Hematopoietic multipotent progenitor cell (in vitro differentiated cells): ENCODE measurements at regions not wholly inside any gene's neighbourhood (a gene's known extent, or its start where the extent isn't known, plus 50 kb on each side); places are given as distances from the start of the nearest gene placed in this dataset.

Experiments used
- DNase-seq, 3 donors: peaks; one replicate each; pipeline ENCODE4 v3.0.0-alpha.2; 2011 to 2015; ENCODE audit warnings: low read depth in 2 of 3, low spot score in 2 of 3

GRCh38 chr2:16466821-16467151 lies 198.8 kb downstream of the CYRIA start:
- DNase-seq, result no peak

DNA sequence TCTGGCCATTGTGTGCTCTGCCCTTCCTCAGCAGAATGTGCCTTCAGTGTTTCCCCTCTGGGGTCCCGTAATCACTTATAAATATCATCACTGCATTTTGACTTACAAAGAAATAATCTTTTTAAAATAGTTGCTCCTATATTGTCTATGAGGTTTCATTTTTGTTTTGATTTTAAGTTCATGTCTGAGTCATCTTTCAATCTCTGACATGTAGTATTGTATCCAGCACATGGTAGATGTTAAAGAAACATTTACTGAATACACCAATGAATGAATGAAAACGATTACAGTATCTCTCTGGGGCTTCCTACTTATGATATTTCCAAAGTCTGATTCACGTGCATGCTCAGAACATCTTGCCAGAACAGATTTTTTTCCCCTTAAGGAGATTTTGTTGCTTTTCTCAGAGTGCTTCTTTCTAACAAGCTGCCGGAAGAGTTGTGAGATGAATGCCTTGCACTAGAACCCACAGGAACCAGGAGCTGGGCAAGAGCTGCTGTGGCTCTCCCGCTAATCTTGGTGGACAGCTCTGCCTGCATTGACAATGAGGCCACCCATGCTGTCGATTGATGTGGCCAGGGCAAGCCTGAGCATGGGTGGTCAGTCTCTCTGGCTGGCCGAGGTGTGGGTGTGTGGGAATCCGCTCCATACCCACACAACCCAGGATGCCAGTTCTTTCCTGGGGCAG lies 199.4 kb downstream of the CYRIA start:
- DNase-seq, result no peak

GRCh38 chr2:16464641-16465040 lies 201.0 kb downstream of the CYRIA start:
- no peak for DNase-seq

DNA sequence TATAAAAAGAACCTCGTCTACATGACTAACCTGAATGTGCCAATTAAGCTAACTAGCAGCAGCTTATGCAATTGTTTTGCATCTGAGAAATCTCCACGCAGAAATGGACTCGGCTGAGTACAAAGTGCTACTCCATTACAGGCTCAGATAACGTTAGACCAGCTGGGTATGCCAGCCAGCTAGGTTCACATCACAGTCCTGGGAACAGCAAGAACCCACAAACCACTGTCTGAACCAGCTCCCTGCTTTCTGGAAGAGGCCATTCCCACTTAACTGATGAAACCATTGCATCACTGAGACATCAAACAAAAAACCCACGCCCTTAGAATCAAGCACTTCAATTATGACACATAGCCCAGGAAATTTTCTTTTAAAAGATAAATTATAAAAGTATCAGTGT lies 202.7 kb downstream of the CYRIA start:
- DNase-seq, result no peak

- no peak for DNase-seq
Measured at GRCh38 chr2:16461672-16462071, 204.0 kb downstream of the CYRIA start.

DNA sequence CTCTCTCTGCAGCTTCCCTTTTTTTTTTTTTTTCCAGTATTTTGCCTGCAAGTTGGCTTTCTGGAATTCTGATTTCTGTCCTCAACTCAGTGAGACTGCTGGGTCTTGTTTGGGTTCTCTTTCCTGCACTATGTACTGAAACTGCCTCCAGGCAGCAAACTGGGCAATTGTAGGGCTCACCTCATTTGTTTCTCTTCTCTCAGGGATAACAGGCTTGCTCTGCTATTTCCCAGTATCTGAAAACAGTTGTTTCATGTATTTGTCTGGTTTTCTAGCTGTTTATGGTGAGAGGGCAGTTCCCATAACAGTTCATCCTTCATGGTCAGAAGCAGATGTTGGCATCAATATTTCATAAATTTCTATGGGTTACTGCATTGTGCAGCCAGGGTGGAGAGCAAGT lies 206.0 kb downstream of the CYRIA start:
- no peak for DNase-seq

GRCh38 chr2:16454621-16455020 lies 211.0 kb downstream of the CYRIA start:
- DNase-seq, result no peak

GRCh38 chr2:16452123-16452522 lies 213.5 kb downstream of the CYRIA start:
- no peak for DNase-seq

GRCh38 chr2:16446706-16447105 lies 218.9 kb downstream of the CYRIA start:
- DNase-seq, result no peak

DNA sequence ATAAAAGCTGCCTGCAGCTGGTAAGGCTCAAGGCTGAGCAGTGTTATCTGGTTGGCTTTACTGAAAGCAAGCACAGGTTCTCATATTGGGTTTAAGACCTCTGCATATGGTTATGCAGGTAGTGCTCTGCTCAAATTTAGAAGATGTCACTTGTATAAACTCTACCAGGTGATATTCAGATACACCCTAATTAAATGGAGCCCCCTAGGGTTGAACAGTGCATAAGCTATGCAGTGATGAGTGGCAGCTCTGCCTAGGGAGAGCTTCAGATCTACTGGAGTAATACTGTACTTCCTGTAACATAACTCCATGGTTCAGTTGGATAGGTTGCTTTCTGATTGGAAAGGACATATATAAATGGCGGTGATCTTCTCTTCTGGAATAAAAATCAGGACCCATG lies 222.7 kb downstream of the CYRIA start:
- no peak for DNase-seq

DNA sequence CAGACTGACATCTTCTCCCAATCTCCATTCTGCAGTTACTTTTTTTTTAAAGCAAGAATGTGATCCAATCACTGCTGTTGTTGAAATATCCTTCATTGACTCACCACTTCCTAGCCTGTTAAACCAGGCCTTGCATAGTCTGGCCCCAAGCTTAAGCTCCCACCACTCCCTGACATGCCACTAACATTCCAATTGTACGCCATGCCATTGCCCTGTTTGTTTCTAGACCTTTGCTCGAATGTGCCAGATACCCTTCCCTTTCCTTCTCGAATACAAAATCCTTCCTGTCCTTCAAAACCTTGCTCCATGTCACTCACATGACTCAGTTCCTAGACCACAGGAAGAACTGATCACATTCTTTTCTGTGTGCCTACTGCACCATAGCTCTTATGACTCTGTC lies 224.2 kb downstream of the CYRIA start:
- DNase-seq, result no peak

DNA sequence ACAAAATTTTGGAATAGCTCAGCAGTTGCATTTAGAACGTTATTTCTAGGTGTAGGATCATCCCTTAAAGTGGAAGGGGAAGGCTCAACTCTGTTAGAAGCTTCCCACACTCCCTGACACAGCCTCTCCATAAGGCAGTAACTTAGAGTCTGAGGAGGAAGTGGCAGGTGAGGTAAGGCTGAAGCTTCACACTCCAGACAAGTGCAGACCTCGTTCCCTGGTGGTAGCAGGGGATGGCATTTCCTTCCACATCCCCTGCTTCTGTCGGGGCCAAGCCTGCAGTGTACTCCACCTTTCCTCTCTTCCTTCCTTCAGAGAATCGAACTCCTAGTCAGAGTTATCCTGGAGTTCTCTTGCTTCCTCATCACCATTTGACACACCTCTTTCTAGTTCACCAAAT lies 224.7 kb downstream of the CYRIA start:
- DNase-seq, result no peak

- peak in 2 of 3 donors; percentile 94 to 99 for DNase-seq
Measured at GRCh38 chr2:16438613-16439321, 226.9 kb downstream of the CYRIA start.

DNA sequence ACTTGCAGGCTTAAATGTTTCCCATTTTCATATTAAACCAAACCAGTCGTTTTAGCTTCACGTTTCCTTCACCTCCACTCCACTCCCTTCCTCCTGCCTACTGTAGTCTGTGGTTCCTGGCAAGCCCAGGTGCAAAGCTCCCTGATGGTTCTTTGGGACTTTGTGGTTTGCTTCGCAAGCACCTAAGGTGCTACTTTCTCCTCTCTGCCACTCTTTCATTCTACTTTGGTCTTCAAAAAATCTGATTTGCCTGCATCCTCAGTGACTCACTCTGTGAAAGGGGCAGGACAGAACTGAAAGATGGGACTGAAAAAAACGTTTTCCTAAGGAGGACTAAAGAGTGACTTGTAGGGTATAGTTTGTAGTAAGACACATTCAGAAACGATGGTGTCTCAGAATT lies 228.4 kb downstream of the CYRIA start:
- no peak for DNase-seq

- no peak for DNase-seq
Measured at GRCh38 chr2:16434393-16434792, 231.2 kb downstream of the CYRIA start.

DNA sequence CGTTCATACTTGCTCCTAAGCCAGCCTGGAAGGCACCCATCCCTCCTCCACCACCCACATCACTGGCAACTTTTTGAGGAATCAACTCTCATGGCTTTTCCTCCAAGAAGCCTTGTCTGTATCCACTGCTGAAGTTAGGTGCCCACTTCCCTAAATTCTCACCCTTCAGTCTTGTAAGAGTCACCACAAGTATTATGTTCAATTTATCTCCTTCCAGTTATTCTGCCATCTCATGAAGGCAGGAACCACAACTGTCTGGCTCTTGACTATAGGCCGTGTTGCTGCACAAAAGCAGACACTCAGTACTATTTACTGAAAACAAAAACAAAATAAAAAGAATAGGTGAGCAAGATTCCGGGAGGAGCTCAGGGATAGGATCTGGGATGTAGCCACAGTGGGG lies 234.8 kb downstream of the CYRIA start:
- DNase-seq, result peak in 2 of 3 donors; percentile 35 to 74

DNA sequence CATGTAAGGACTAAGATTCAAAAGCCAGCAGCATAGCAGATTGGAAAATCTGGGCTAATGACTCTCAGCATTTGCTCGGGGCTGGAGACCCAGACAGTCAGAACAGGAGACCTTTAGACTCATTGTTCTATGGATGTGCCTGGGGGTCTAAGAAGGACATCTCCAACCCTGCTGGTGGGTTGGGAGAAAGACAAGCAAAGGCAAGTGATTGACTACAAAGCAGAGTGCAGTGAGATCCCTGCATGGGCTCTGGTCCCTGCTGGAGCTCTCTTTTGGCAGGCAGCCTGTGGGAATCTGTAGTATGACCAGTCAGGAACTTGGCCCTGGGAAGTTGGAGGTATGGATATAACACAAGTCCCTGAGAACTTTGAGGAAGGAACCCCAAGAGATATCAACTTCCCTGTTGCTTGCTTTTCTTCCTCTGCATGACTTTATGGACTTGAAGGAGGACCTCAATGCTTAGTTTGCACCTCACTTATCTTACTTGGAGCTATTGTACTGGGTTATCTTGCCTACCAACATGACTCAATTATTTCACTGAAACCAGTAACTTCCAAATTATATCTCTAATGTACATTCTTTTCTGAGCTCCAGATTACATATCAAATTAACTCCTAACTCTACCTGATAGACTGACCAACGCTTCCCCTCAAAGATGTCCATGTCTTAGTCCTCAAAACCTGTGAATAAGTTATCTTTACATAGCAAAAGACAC lies 236.0 kb downstream of the CYRIA start:
- DNase-seq, result no peak

GRCh38 chr2:16429002-16429401 lies 236.6 kb downstream of the CYRIA start:
- DNase-seq, result no peak

- no peak for DNase-seq
Measured at GRCh38 chr2:16425462-16426336, 239.9 kb downstream of the CYRIA start.

DNA sequence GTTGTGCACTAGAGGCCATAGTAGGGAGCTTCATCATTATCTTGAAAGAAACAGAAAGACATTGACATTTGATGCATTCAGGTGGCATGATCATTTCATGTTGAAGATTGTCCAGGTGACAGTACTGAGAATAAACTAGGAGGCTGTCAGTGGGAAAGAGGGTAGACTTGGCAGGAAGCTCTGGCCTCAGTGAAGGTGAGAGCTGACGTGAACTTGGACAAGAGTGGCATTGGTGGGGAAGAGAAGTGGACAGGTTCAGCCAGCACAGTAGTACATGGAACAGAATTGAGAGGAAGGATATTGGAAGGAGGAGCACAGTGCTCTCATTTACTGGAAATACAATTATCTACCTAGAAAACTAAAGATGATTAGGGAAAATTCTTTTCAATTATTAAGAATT lies 245.2 kb downstream of the CYRIA start:
- no peak for DNase-seq

GRCh38 chr2:16417726-16418125 lies 247.9 kb downstream of the CYRIA start:
- DNase-seq, result no peak
